ENCODE measurements at regions not wholly inside any gene's neighbourhood (a gene's known extent, or its start where the extent isn't known, plus 50 kb on each side); places are given as distances from the start of the nearest gene placed in this dataset.
"Not testable (repeated sequence)": the region's sequence is repeated elsewhere in the genome, so short reads cannot be mapped to it uniquely, and the experiment has no call there.

DNA sequence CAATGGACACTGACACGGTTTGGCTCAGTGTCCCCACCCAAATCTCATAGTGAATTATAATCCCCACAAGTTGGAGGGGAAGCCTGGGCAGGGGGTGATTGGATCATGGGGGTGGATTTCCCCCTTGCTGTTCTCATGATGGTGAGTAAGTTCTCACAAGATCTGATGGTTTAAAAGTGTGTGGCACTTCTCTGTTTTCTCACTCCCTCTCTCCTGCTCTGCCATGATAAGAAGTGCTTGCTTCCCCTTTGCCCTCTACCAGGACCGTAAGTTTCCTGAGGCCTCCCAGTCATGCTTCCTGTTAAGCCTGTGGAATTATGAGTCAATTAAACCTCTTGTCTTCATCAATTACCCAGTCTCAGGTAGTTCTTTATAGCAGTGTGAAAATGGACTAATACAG, 115.8 kb upstream of the KIF2A start:
- TF ChIP-seq, protein P1, sequence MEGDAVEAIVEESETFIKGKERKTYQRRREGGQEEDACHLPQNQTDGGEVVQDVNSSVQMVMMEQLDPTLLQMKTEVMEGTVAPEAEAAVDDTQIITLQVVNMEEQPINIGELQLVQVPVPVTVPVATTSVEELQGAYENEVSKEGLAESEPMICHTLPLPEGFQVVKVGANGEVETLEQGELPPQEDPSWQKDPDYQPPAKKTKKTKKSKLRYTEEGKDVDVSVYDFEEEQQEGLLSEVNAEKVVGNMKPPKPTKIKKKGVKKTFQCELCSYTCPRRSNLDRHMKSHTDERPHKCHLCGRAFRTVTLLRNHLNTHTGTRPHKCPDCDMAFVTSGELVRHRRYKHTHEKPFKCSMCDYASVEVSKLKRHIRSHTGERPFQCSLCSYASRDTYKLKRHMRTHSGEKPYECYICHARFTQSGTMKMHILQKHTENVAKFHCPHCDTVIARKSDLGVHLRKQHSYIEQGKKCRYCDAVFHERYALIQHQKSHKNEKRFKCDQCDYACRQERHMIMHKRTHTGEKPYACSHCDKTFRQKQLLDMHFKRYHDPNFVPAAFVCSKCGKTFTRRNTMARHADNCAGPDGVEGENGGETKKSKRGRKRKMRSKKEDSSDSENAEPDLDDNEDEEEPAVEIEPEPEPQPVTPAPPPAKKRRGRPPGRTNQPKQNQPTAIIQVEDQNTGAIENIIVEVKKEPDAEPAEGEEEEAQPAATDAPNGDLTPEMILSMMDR (IDR thresholded peaks at IDR 0.05), result no peak
- no peaks in the 10 kb centered on the region for H3K27me3 ChIP-seq

DNA sequence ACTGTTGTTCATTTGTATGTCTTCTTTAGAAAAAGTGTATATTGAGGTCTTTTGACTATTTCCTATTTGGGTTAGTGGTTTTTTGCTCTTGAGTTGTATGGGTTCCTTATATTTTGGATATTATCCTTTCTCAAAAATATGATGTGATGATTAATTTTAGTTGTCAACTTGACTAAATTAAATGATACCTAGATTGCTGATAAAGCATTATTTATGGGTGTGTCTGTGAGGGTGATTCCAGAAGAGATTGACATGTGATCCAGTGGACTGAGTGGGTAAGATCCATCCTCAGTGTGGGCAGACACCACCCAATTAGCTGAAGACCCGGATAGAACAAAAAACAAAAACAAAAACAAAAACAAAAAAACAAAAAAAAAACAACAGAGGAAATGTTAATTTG, 115.1 kb upstream of the KIF2A start:
- no peaks in the 10 kb centered on the region for H3K27me3 ChIP-seq
- no peaks in the 10 kb centered on the region for H3K36me3 ChIP-seq
- no peaks in the 10 kb centered on the region for H3K9me3 ChIP-seq
- TF ChIP-seq, protein P1 (IDR thresholded peaks at IDR 0.05), result no peak
- H3K4me3 ChIP-seq (ENCODE audit: low read depth in 1 of 2, low read length in 1 of 2), result no peak overlapping the region
- no peaks in the 10 kb centered on the region for H3K4me1 ChIP-seq (ENCODE audit: control insufficient read depth in 1 of 2, insufficient read depth in 1 of 2, low read depth in 1 of 2, low read length in 1 of 2)
- no peak overlapping the region for H3K27ac ChIP-seq

More for the DNA sequence above, 115.8 kb upstream of the KIF2A start:
- no peak overlapping the region for H3K27ac ChIP-seq
- H3K9me3 ChIP-seq, result no peaks in the 10 kb centered on the region
- H3K4me1 ChIP-seq (ENCODE audit: control insufficient read depth in 1 of 2, insufficient read depth in 1 of 2, low read depth in 1 of 2, low read length in 1 of 2), result no peaks in the 10 kb centered on the region
- H3K36me3 ChIP-seq, result no peaks in the 10 kb centered on the region
- H3K4me3 ChIP-seq (ENCODE audit: low read depth in 1 of 2, low read length in 1 of 2), result no peak overlapping the region

DNA sequence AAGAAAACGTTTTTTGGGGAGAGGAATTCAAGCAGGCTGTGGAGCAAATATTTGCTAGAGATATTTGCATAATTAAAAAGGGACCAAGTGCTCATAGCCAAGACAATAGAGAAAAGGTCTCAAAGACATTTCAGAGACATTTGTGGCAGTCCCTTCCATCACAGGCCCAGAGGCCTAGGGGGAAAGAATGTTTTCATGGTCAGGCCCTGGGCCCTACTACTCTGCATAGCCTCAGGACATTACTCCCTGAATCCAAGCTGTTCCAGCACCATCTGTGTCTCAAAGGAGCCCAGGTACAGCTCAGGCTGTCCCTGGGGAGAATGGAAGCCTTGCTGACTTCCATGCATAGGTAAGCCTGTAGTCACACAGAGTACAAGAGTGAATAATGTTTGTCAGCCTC, 113.0 kb upstream of the KIF2A start:
- TF ChIP-seq, protein P1 (IDR thresholded peaks at IDR 0.05), result no peak
- Histone ChIP-seq H3K4me1 (ENCODE audit: control insufficient read depth in 1 of 2, insufficient read depth in 1 of 2, low read depth in 1 of 2, low read length in 1 of 2) (no peaks in the 10 kb centered on the region), H3K27me3 (no peaks in the 10 kb centered on the region), H3K4me3 (ENCODE audit: low read depth in 1 of 2, low read length in 1 of 2) (no peak overlapping the region), H3K9me3 (no peaks in the 10 kb centered on the region), H3K36me3 (no peaks in the 10 kb centered on the region), H3K27ac (no peak overlapping the region)

DNA sequence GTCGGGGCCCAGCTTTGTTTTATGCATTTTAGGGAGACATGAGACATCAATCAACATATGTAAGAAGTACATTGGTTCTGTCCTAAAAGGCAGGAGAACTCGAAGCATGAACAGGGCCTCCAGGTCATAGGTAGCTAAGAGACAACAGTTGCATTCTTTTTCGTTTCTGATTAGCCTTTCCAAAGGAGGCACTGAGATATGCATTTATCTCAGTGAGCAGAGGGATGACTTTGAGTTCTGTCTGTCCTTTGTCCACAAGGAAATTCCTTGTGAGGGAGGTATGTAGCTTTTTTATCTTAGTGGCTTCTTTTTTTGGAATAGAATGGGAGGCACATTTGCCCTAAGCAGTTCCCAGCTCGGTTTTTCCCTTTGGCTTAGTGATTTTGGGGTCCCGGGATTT, 109.5 kb upstream of the KIF2A start:
- H3K4me1 ChIP-seq (ENCODE audit: control insufficient read depth in 1 of 2, insufficient read depth in 1 of 2, low read depth in 1 of 2, low read length in 1 of 2); H3K9me3 ChIP-seq; H3K36me3 ChIP-seq; H3K4me3 ChIP-seq (ENCODE audit: low read depth in 1 of 2, low read length in 1 of 2); H3K27ac ChIP-seq; H3K27me3 ChIP-seq: not testable (repeated sequence)

DNA sequence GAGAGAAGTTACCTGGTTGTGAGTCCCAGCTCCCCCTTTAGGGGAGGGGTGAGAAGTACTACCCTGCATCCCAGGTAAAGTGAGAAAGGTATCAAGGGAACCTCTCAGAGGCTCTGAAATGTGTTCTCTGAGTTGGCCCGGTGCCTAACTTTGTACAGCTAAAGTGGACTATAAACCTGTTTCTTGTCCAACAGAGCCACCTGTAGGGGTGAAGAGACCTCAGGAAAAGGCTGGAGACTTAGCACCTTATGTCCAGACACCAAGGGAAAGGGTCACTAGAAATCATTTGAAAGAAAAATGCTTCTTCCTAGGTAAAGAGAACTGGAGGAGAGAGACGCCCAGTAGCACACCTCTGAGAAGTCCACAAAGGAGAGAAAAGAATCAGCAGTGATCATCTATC, 108.3 kb upstream of the KIF2A start:
- H3K4me3 ChIP-seq (ENCODE audit: low read depth in 1 of 2, low read length in 1 of 2), result no peak overlapping the region
- TF ChIP-seq, protein P1 (IDR thresholded peaks at IDR 0.05), result no peak
- no peak overlapping the region for H3K27ac ChIP-seq
- no peaks in the 10 kb centered on the region for H3K4me1 ChIP-seq (ENCODE audit: control insufficient read depth in 1 of 2, insufficient read depth in 1 of 2, low read depth in 1 of 2, low read length in 1 of 2)
- no peaks in the 10 kb centered on the region for H3K36me3 ChIP-seq
- H3K27me3 ChIP-seq, result no peaks in the 10 kb centered on the region
- no peaks in the 10 kb centered on the region for H3K9me3 ChIP-seq

DNA sequence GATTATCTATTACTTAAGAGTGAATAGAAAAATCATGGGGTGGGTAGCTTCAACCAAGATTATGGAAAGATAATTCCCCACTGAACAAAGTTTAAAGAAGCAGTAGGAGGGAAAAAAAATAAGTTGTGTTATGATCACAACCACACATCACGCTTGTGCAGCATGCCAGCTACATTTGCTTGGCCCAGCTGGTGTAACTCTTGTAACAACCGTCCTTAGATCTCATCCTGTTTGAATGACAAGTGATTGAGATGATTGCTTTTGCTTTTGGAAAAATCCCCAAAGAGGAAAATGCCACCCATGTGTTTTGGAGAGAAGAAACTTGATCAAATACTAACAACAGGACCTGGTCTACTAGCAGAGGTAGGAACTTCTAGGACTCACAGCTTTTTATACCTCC, 107.6 kb upstream of the KIF2A start:
- Histone ChIP-seq H3K4me1 (ENCODE audit: control insufficient read depth in 1 of 2, insufficient read depth in 1 of 2, low read depth in 1 of 2, low read length in 1 of 2) (no peaks in the 10 kb centered on the region), H3K27me3 (no peaks in the 10 kb centered on the region), H3K36me3 (no peaks in the 10 kb centered on the region), H3K27ac (no peak overlapping the region), H3K9me3 (no peaks in the 10 kb centered on the region), H3K4me3 (ENCODE audit: low read depth in 1 of 2, low read length in 1 of 2) (no peak overlapping the region)
- TF ChIP-seq, protein P1 (IDR thresholded peaks at IDR 0.05), result no peak

Measured in neutrophil (primary cell).